Stimulated activated CD4-positive, alpha-beta T cell treated with anti-CD3 and anti-CD28 coated beads, TNF-alpha, amount 100 ng/mL, for 24 hours (primary cell): ENCODE measurements at regions not wholly inside any gene's neighbourhood (a gene's known extent, or its start where the extent isn't known, plus 50 kb on each side); places are given as distances from the start of the nearest gene placed in this dataset.
"Not testable (repeated sequence)": the region's sequence is repeated elsewhere in the genome, so short reads cannot be mapped to it uniquely, and the experiment has no call there.

Source experiments
- DNase-seq, 3 experiments: peaks; one replicate each; pipeline ENCODE4 v3.0.0-alpha.2; 2020; ENCODE audit warnings: low read depth in 3 of 3

DNA sequence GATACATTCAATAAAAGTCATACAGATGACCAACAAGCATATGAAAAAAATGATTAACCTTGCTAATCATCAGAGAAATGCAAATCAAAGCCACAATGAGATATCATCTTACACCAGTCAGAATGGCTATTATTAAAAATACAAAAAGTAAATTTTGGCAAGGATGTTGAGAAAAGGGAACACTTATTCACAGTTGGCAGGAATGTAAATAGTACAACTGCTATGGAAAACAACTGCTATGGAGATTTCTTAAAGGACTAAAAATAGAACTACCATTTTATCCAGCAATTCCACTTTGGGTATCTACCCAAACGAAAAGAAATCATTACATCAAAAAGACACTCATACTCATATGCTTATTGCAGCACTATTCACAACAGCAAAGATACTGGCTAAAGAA lies 1121.8 kb downstream of the TBL1XR1 start:
- DNase-seq, result no peak

DNA sequence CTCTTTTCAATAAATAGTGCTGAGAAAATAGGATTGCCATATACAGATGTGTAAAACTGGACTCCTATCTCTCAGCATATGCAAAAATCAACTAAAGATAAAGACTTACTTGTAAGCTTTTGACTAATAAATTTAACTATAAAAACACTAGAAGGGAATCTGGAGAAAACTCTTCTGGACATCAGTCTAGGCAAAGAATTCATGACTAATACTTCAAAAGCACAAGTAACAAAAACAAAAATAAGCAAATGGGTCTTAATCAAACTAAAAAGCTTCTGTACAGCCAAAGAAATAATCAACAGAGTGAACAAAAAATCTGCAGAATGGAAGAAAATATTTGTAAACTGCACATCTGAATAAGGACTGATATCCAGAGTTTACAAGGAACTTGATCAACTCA lies 1122.2 kb downstream of the TBL1XR1 start:
- DNase-seq, result no peak

- no peak for DNase-seq
Observed at GRCh38 chr3:176074096-176074495, 1123.2 kb downstream of the TBL1XR1 start.

DNA sequence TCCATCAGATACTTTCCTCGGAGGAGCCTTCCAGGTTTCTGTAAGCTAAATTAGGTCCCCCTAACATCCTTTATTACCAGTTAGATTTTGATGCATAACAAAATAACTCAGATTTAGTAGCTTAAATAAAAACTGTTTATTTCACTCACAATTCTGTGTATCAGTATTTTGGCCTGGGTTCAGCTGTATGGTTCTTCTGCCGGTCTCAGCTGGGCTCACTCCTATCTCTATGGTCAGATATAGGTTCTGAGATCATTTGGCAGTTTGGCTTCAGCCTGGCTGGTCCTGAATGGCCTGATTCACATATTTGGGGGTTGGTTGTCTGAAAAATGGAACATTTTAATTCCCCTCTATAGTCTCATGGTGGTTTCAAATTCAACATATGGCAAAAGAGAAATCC lies 1125.3 kb downstream of the TBL1XR1 start:
- DNase-seq, result no peak

GRCh38 chr3:176068750-176069149 lies 1128.5 kb downstream of the TBL1XR1 start:
- no peak for DNase-seq

GRCh38 chr3:176058856-176059255 lies 1138.4 kb downstream of the TBL1XR1 start:
- DNase-seq, result no peak

DNA sequence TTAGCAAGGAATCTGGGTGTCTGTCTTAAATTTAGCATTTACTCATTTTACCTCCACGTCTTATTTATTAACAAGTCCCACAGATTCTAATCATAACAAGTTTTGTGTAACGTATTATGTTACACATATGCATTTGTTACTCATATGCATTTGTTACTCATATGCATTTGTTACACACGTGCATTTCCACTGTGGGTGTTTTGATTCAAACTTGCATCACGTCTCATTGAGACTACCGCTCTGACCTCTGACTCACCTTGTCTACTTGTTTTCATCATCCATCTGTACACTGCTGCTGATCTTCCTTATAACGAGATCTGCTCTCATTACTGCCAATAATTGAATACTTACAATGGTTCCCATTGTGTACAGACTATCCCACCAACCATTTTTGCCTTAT lies 1141.4 kb downstream of the TBL1XR1 start:
- DNase-seq, result no peak

DNA sequence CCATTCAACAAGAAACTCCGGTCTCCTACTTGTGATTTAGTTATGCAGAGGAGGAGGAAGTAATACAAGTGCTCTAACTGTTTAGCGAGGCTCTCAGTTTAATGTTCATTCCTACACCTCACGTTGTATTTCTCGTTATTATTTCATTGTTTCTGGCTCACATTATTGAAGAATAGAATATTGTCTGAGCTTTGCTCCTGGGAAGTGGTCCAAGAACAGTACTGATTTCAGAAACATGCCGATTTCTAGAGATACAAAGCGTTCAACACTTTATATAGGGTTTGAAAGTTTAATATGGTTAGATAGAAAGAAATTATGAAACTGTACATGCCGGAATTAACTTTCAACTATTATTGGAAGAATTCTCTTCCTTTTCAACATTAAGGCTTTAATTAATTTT lies 1145.5 kb downstream of the TBL1XR1 start:
- DNase-seq, result no peak

DNA sequence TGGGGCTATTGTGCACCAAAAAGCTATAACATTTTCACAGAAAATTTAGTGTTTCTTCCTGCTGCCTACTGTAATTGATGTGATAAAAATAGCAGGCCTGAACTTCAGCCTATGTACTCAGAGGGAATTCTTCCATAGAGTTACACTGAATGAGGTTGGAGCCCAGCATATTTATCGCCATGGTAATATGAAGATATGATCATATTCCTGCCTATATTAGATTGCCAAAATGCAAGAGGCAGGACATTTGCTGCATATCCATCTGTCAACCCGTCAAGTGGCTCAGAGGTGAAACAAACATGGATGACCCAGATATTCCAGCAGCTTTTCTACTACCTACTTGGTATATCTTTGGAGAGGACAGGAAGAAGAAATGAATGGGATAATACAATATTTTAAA lies 1150.6 kb downstream of the TBL1XR1 start:
- no peak for DNase-seq

DNA sequence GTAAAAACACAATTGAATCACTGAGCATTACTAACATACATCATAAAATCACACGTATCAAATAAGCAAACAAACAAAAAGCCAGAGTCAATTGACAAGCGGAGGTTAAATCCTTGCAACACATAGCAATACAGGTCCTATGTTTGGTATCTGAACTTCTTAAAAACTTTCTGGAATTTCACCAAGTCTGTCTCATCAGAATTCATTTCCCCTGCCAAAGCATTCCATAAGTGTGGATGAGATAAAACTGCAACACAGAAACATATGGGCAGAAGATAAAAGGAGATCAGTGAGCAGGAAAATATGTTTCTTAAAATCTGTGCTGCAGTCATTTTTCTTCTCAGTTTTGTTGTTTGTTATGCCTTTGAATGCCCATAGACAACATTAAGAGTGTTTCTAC lies 1155.5 kb downstream of the TBL1XR1 start:
- no peak for DNase-seq

DNA sequence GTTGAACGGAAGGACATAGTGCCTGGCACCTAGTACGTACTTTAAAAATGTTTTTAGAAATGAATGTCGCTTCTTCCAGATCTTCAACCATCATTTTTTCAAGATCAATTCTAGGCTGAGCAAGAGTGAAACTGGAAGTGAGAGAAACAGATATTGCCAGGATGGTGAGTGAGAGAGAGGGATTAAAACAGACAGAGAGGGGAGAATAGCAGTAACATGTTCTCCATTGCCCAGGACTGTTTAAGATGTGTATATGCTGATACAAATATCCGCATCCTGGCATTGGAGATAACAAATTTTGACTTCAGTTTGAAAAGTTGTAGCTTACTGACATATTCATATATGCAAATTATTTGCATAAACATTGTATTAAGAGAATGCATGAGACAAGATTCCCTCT lies 1156.1 kb downstream of the TBL1XR1 start:
- DNase-seq, result no peak

DNA sequence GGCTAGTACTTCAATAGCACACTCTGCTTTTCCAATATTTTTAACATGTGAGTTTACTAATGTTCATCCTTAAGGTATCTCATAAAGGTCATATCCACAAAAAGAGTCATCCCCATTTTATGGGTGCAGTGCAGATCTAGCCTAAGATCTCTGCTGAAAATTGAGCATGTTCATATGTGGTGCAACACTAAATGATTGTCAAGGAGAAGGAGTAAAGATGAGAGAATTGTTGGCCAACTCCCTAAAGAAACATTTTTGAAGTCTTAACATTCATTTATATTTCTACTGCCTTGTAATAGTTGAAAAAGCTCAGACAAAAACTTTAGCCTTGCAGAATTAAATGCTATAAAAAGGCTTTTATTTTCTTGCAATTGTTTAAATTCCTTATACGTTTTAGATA lies 1159.6 kb downstream of the TBL1XR1 start:
- no peak for DNase-seq

GRCh38 chr3:176032043-176032442 lies 1165.2 kb downstream of the TBL1XR1 start:
- no peak for DNase-seq

- not testable (repeated sequence) for DNase-seq
Observed at GRCh38 chr3:176016203-176016602, 1157.1 kb downstream of the NAALADL2 start.

DNA sequence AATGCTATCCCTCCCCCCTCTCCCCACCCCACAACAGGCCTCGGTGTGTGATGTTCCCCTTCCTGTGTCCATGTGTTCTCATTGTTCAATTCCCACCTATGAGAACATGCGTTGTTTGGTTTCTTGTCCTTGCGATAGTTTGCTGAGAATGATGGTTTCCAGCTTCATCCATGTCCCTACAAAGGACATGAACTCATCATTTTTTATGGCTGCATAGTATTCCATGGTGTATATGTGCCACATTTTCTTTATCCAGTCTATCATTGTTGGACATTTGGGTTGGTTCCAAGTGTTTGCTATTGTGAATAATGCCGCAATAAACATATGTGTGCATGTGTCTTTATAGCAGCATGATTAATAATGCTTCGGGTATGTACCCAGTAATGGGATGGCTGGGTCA lies 1156.1 kb downstream of the NAALADL2 start:
- DNase-seq, result not testable (repeated sequence)

DNA sequence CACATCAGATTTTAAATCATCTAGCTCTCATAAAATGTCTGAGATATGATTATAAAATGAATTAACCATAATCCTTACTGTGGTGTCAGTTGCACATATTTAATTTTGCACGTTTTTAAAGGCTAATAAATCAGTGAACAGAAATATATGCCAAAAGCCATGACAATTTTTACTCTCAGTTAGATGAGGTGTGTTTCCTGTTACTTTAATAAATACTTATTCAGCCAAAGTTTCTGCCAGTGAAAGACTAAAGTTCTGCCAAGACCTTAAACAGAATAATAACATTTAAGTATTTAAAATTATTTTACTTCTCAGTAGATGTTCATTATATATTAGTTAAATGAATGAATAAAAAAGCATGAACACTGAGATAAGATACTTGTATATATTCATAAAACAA lies 1150.1 kb downstream of the NAALADL2 start:
- no peak for DNase-seq

DNA sequence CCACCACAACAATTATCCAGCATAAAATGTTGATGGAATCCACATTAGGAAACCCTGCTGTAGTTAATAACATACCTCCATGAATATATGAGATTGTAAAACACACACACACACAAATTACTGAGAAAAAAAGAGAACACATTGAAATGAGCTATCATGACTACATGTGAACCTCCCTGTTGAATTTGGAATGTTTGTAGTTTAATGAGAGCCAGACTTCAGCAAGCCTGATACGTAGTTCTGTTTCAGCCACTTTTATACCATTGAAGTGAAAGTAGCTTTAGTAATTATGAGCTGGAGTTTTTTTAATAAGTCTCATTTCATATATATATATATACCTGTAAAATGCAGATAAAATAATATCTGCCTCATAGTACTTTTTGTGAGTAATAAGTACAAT lies 1146.4 kb downstream of the NAALADL2 start:
- no peak for DNase-seq

GRCh38 chr3:175989161-175989560 lies 1130.0 kb downstream of the NAALADL2 start:
- no peak for DNase-seq

DNA sequence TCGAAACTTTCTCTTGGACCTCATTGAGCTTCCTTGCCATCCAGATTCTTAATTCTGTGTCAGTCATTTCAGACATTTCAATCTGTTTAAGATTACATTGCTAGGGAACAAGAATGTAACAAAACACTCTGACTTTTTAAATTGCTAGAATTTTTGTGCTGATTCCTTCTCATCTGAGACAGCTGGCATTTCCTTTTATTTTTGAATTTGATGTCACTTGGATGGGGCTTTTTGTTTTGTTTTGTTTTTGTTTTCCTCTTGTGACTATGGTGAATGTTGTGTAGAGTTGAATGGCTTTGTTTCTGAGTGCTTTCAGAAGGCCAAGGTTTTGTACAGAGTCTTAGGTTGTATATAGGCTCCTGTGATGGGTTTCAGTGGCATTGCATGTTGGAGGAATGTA lies 1129.3 kb downstream of the NAALADL2 start:
- no peak for DNase-seq

GRCh38 chr3:175985781-175986180 lies 1126.6 kb downstream of the NAALADL2 start:
- no peak for DNase-seq

DNA sequence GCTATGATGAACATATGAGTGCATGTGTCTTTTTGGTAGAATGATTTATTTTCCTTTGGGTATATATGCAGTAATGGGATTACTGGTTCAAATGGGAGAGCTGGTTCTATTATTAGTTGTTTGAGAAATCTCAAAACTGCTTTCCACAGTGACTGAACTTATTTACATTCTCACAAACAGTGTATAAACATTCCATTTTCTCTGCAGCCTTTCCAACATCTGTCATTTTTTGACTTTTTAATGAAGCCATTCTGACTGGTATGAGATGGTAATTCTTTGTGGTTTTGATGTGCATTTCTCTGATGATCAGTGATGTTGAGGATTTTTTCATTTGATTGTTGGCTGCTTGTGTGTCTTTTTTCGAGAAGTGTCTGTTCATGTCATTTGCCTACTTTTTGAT lies 1124.2 kb downstream of the NAALADL2 start:
- no peak for DNase-seq

DNA sequence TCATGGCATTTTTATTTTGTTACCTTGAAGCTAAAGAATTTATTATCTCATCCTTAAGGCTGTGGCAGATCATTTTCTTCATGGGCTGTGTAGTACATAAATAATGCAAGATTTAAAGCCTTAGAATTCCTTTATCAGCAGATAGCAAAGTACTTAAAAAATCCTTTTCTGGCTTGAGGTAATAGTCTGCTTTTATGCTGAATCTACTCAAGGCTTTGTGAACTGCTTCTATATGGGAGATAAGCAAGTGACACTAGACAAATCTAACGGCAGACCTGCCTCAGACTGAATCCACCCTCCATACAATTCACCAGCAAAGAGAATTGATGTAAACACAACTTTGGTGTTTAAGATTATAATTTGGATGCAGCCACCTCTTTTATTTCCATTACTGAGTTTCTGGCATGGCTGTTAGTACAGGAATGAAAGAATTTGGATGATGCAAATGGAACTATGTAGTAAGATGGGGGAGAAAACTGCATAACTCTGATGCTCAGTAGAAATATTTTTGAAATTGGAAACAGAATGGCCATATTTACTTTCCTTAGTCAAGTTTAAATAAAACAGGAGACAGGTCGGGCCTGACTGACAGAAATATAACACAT lies 1121.5 kb downstream of the NAALADL2 start:
- DNase-seq, result no peak

- DNase-seq, result no peak
Observed at GRCh38 chr3:175977968-175978752, 1119.0 kb downstream of the NAALADL2 start.

GRCh38 chr3:175969456-175969855 lies 1110.3 kb downstream of the NAALADL2 start:
- no peak for DNase-seq
